IMR-90 (cell line): ENCODE measurements at regions not wholly inside any gene's neighbourhood (a gene's known extent, or its start where the extent isn't known, plus 50 kb on each side); places are given as distances from the start of the nearest gene placed in this dataset.

Experiments used
- ATAC-seq: fragments of 200-7000 bp; cut with Tn5 transposase; 2 replicates; pipeline ENCODE4 v1.9.1; 2020; ENCODE audit warnings: low read depth, mild to moderate bottlenecking, moderate library complexity
- BruUV-seq: library from RNA; stranded (reverse); fragments of 400-500 nt; replicated peaks from 2 replicates; lab custom pipeline; 2021; lab: Mats Ljungman, UMichigan
- CTCF ChIA-PET: fragments of 300-600 bp; formaldehyde crosslinking; extraction: SDS; loops from one replicate; lab custom pipeline; 2021; ENCODE audit warnings: antibody characterized with exemption; lab: Yijun Ruan, JAX
- POLR2A ChIA-PET: fragments of 300-600 bp; sonication (Branson Sonifier 250); formaldehyde crosslinking; loops from one replicate; lab custom pipeline; 2022; ENCODE audit warnings: antibody characterized with exemption; ENCODE audit not compliant: unreplicated experiment; lab: Charles Lee
- DNase-seq: peaks from one replicate; pipeline ENCODE4 v3.0.0; 2013
- H2AFZ ChIP-seq: replicated peaks from 2 replicates; pipeline ENCODE3; 2013; ENCODE audit warnings: low read length, mild to moderate bottlenecking; ENCODE audit not compliant: poor library complexity
- H2AK5ac ChIP-seq: 2 replicates; pipeline ENCODE4 v1.6.1; 2013; ENCODE audit warnings: low read depth, low read length, inconsistent platforms
- H2AK9ac ChIP-seq: replicated peaks from 2 replicates; pipeline ENCODE3; 2013; ENCODE audit warnings: mild to moderate bottlenecking, low read depth, low read length, moderate library complexity; ENCODE audit not compliant: poor library complexity
- H2BK120ac ChIP-seq: 2 replicates; pipeline ENCODE4 v1.6.1; 2013; ENCODE audit warnings: low read depth, low read length, inconsistent platforms
- H2BK15ac ChIP-seq: 3 replicates; pipeline ENCODE4 v1.6.1; 2013; ENCODE audit warnings: low read depth, low read length, inconsistent platforms
- H2BK20ac ChIP-seq: 2 replicates; pipeline ENCODE4 v1.6.1; 2013; ENCODE audit warnings: low read depth, mild to moderate bottlenecking, inconsistent platforms, low read length, moderate library complexity
- H2BK5ac ChIP-seq: 2 replicates; pipeline ENCODE4 v1.6.1; 2013; ENCODE audit warnings: mild to moderate bottlenecking, low read depth, low read length, inconsistent platforms; ENCODE audit not compliant: poor library complexity, severe bottlenecking
- H3K14ac ChIP-seq: replicated peaks from 2 replicates; pipeline ENCODE4 v1.6.1; 2013; ENCODE audit warnings: low read depth, low read length, inconsistent platforms
- H3K18ac ChIP-seq: 2 replicates; pipeline ENCODE4 v1.6.1; 2013; ENCODE audit warnings: low read depth, low read length, control low read depth
- H3K23ac ChIP-seq: 2 replicates; pipeline ENCODE4 v1.6.1; 2013; ENCODE audit warnings: low read depth, low read length, inconsistent platforms
- H3K27ac ChIP-seq: 2 replicates; pipeline ENCODE4 v1.5.1; 2013; ENCODE audit warnings: mild to moderate bottlenecking, control low read depth, low read length; ENCODE audit not compliant: insufficient read depth
- H3K27me3 ChIP-seq: 2 replicates; pipeline ENCODE4 v1.6.1; 2013; ENCODE audit warnings: low read length; ENCODE audit not compliant: control insufficient read depth, insufficient read depth
- H3K36me3 ChIP-seq: 2 replicates; pipeline ENCODE4 v1.6.1; 2013; ENCODE audit warnings: low read length, mixed read lengths; ENCODE audit not compliant: control insufficient read depth, insufficient read depth
- H3K4ac ChIP-seq: 2 replicates; pipeline ENCODE4 v1.6.1; 2013; ENCODE audit warnings: low read depth, low read length, inconsistent platforms
- H3K4me1 ChIP-seq: 2 replicates; pipeline ENCODE4 v1.6.1; 2013; ENCODE audit warnings: low read length, mixed read lengths; ENCODE audit not compliant: control insufficient read depth, insufficient read depth
- H3K4me2 ChIP-seq: 2 replicates; pipeline ENCODE4 v1.6.1; 2013; ENCODE audit warnings: low read depth, mild to moderate bottlenecking, control low read depth, low read length, moderate library complexity
- H3K4me3 ChIP-seq: 2 replicates; pipeline ENCODE4 v1.5.1; 2013; ENCODE audit warnings: low read depth, mild to moderate bottlenecking, control low read depth, low read length, moderate library complexity; ENCODE audit not compliant: insufficient read depth
- H3K56ac ChIP-seq: 2 replicates; pipeline ENCODE4 v1.6.1; 2013; ENCODE audit warnings: low read length, inconsistent platforms; ENCODE audit not compliant: insufficient read depth; ENCODE audit errors: extremely low read depth
- H3K79me1 ChIP-seq, 2 experiments: 2 replicates each; pipeline ENCODE4 v1.6.1; 2013; ENCODE audit warnings: low read length in 2 of 2, inconsistent platforms in 1 of 2, low read depth in 1 of 2
- H3K9ac ChIP-seq: 2 replicates; pipeline ENCODE4 v1.6.1; 2013; ENCODE audit warnings: low read depth, low read length, control low read depth
- H3K9me1 ChIP-seq: 2 replicates; pipeline ENCODE4 v1.6.1; 2013; ENCODE audit warnings: low read length, inconsistent platforms; ENCODE audit not compliant: insufficient read depth
- H3K9me3 ChIP-seq: 2 replicates; pipeline ENCODE4 v1.6.1; 2013; ENCODE audit warnings: low read length; ENCODE audit not compliant: control insufficient read depth, insufficient read depth
- H4K20me1 ChIP-seq: 2 replicates; pipeline ENCODE4 v1.6.1; 2013; ENCODE audit warnings: low read length, inconsistent platforms; ENCODE audit not compliant: insufficient read depth
- H4K5ac ChIP-seq: 2 replicates; pipeline ENCODE4 v1.6.1; 2013; ENCODE audit warnings: mild to moderate bottlenecking, low read depth, low read length, control low read depth
- H4K8ac ChIP-seq, 2 experiments: 2 replicates each; pipeline ENCODE4 v1.6.1; 2013; ENCODE audit warnings: low read depth in 2 of 2, low read length in 2 of 2, control low read depth in 1 of 2, inconsistent platforms in 1 of 2
- H4K91ac ChIP-seq: 2 replicates; pipeline ENCODE4 v1.6.1; 2013; ENCODE audit warnings: low read depth, low read length, inconsistent platforms; ENCODE audit not compliant: insufficient read depth
- BHLHE40 ChIP-seq: fragments of 150-350 bp; IDR thresholded peaks from 2 replicates; pipeline ENCODE4 v1.6.1; 2016; ENCODE audit warnings: mild to moderate bottlenecking, low read depth, low read length
- RFX5 ChIP-seq: IDR thresholded peaks from 2 replicates; pipeline ENCODE4 v1.8.0; 2012; ENCODE audit warnings: low read depth, mild to moderate bottlenecking, low read length, moderate library complexity
- USF2 ChIP-seq: fragments of 150-350 bp; IDR thresholded peaks from 2 replicates; pipeline ENCODE4 v1.6.1; 2017; ENCODE audit warnings: mild to moderate bottlenecking, antibody characterized with exemption, low read length, low read depth
- WGBS, 2 experiments: methylation state at CpG; one replicate each; pipeline versions ENCODE4 v1.1.5 to v1.1.7; 2013; ENCODE audit warnings: missing lambda C conversion rate in 2 of 2; ENCODE audit not compliant: insufficient read length in 1 of 2; ENCODE audit errors: extremely low coverage in 2 of 2; 5-methylcytosine and 5-hydroxymethylcytosine counted together
- dilution Hi-C: fragments of 300-500 bp; cut with HindIII; formaldehyde crosslinking; loops from one replicate; pipeline ENCODE4 v1.14.3; 2018; ENCODE audit warnings: low sequenced_read_pairs; ENCODE audit not compliant: unreplicated experiment
- in situ Hi-C: fragments of 300-500 bp; cut with MboI; formaldehyde crosslinking; loops from 3 replicates; pipeline ENCODE4 v1.14.3; 2019; ENCODE audit warnings: low sequenced_read_pairs, inconsistent platforms, mixed read lengths
- intact Hi-C: fragments of 100-400 bp; cut with micrococcal nuclease; formaldehyde crosslinking; loops from 2 replicates; pipeline ENCODE4 v1.10.0; 2022

- H3K4me3 ChIP-seq: no peak overlapping the region
- no peaks in the 10 kb centered on the region for H3K9me3 ChIP-seq
- H4K20me1 ChIP-seq: no peaks in the 10 kb centered on the region
- no peak overlapping the region for H3K56ac ChIP-seq
- no peaks in the 10 kb centered on the region for H3K27me3 ChIP-seq
- no peak overlapping the region for H3K23ac ChIP-seq
- H2BK15ac ChIP-seq: no peak overlapping the region
- H3K18ac ChIP-seq: no peak overlapping the region
- intact Hi-C loops (no loop called here), in situ Hi-C loops (no loop called here), dilution Hi-C loops (no loop called here)
- H4K8ac ChIP-seq: no peak overlapping the region
- H3K36me3 ChIP-seq: no peaks in the 10 kb centered on the region
- ATAC-seq (no peak), DNase-seq (no peak)
- H3K9me1 ChIP-seq: no peaks in the 10 kb centered on the region
- H3K27ac ChIP-seq: no peak overlapping the region
- no peak overlapping the region for H3K4me2 ChIP-seq
- no peaks in the 10 kb centered on the region for H3K79me1 ChIP-seq
- no peak overlapping the region for H3K9ac ChIP-seq
- H3K4me1 ChIP-seq: no peaks in the 10 kb centered on the region
- no peak for TF ChIP-seq USF2
- TF ChIP-seq RFX5: no peak
- TF ChIP-seq BHLHE40: no peak
- H2BK120ac ChIP-seq: no peak overlapping the region
- H2BK20ac ChIP-seq: no peak overlapping the region
- no peak overlapping the region for H2AK9ac ChIP-seq
- BruUV-seq: no TSS peak
- no peak overlapping the region for H2AFZ ChIP-seq
- WGBS, 2 experiments: no CpG with 5 or more reads among the region's 1 CpG
- POLR2A ChIA-PET: no interaction called here
- H3K14ac ChIP-seq: no peak overlapping the region
- no peak overlapping the region for H4K91ac ChIP-seq
- no peak overlapping the region for H4K5ac ChIP-seq
- CTCF ChIA-PET: no interaction called here
- H3K4ac ChIP-seq: no peak overlapping the region
- H2AK5ac ChIP-seq: no peak overlapping the region
- H2BK5ac ChIP-seq: no peak overlapping the region
Observed at GRCh38 chr13:58953638-58954037, 1210.1 kb downstream of the DIAPH3 start.
